ENCODE measurements at regions not wholly inside any gene's neighbourhood (a gene's known extent, or its start where the extent isn't known, plus 50 kb on each side); places are given as distances from the start of the nearest gene placed in this dataset.
"Not testable (repeated sequence)": the region's sequence is repeated elsewhere in the genome, so short reads cannot be mapped to it uniquely, and the experiment has no call there.

DNA sequence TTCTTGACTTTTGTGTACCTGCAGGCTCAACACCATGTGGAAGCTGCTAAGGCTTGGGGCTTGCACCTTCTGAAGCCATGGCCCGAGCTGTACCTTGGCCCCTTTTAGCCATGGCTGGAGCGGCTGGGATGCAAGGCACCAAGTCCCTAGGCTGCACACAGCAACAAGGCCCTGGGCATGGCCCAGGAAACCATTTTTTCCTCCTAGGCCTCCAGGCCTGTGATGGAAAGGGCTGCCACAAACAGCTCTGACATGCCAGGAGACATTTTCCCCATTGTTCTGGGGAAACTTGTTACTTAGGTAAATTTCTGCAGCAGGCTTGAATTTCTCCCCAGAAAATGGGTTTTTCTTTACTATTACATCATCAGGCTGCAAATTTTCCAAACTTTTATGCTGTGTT, 387.4 kb downstream of the GBA3 start:
- TF ChIP-seq, protein P1, sequence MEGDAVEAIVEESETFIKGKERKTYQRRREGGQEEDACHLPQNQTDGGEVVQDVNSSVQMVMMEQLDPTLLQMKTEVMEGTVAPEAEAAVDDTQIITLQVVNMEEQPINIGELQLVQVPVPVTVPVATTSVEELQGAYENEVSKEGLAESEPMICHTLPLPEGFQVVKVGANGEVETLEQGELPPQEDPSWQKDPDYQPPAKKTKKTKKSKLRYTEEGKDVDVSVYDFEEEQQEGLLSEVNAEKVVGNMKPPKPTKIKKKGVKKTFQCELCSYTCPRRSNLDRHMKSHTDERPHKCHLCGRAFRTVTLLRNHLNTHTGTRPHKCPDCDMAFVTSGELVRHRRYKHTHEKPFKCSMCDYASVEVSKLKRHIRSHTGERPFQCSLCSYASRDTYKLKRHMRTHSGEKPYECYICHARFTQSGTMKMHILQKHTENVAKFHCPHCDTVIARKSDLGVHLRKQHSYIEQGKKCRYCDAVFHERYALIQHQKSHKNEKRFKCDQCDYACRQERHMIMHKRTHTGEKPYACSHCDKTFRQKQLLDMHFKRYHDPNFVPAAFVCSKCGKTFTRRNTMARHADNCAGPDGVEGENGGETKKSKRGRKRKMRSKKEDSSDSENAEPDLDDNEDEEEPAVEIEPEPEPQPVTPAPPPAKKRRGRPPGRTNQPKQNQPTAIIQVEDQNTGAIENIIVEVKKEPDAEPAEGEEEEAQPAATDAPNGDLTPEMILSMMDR (conservative IDR thresholded peaks at IDR 0.05; ENCODE audit: low read depth, low read length), result not testable (repeated sequence)
- not testable (repeated sequence) for TF ChIP-seq EZH2 (IDR thresholded peaks at IDR 0.05; ENCODE audit: low read length, unreplicated experiment); EZH2phosphoT487 (IDR thresholded peaks at IDR 0.05; ENCODE audit: borderline replicate concordance, low read length)

All from PC-3 (cell line).